GM12891 (cell line): ENCODE measurements at regions not wholly inside any gene's neighbourhood (a gene's known extent, or its start where the extent isn't known, plus 50 kb on each side); places are given as distances from the start of the nearest gene placed in this dataset.

ENCODE experiments used
- DNase-seq: peaks from one replicate; pipeline ENCODE4 v3.0.0; 2011; ENCODE audit warnings: low spot score; ENCODE audit not compliant: insufficient read length
- FAIRE-seq: peaks from 2 replicates; lab custom pipeline; 2011; peaks lifted over from hg19 to GRCh38; lab: Jason Lieb, UNC
- PAX5 ChIP-seq: IDR thresholded peaks from 2 replicates; pipeline ENCODE4 v1.6.1; 2011; ENCODE audit warnings: low read length, moderate library complexity, mild to moderate bottlenecking; ENCODE audit not compliant: insufficient read depth, severe bottlenecking
- POLR2A ChIP-seq: IDR thresholded peaks from 2 replicates; pipeline ENCODE4 v1.6.1; 2011; ENCODE audit warnings: low read depth, low read length, control low read depth
- POLR2AphosphoS5 ChIP-seq: IDR thresholded peaks from 2 replicates; pipeline ENCODE4 v1.6.1; 2011; ENCODE audit warnings: low read depth, low read length, control low read depth
- POU2F2 ChIP-seq: IDR thresholded peaks from 2 replicates; pipeline ENCODE4 v1.6.1; 2011; ENCODE audit warnings: low read depth, mild to moderate bottlenecking, control low read depth, low read length, moderate library complexity
- SPI1 ChIP-seq: IDR thresholded peaks from 2 replicates; pipeline ENCODE4 v1.6.1; 2011; ENCODE audit warnings: low read depth, low read length, control low read depth
- TAF1 ChIP-seq: IDR thresholded peaks from 2 replicates; pipeline ENCODE4 v1.6.1; 2011; ENCODE audit warnings: low read depth, low read length, control low read depth

GRCh38 chr3:113070072-113070640 lies 79.4 kb downstream of the GTPBP8 start:
- FAIRE-seq = no peak
- no peak for DNase-seq
- no peak for TF ChIP-seq TAF1
- no peak for TF ChIP-seq PAX5
- no peak for TF ChIP-seq SPI1
- no peak for TF ChIP-seq POLR2A
- no peak for TF ChIP-seq POLR2AphosphoS5
- no peak for TF ChIP-seq POU2F2

GRCh38 chr3:113070681-113071113 lies 79.9 kb downstream of the GTPBP8 start:
- no peak for FAIRE-seq
- DNase-seq = no peak
- TF ChIP-seq SPI1 = no peak
- no peak for TF ChIP-seq POU2F2
- no peak for TF ChIP-seq POLR2A
- no peak for TF ChIP-seq PAX5
- no peak for TF ChIP-seq TAF1

DNA sequence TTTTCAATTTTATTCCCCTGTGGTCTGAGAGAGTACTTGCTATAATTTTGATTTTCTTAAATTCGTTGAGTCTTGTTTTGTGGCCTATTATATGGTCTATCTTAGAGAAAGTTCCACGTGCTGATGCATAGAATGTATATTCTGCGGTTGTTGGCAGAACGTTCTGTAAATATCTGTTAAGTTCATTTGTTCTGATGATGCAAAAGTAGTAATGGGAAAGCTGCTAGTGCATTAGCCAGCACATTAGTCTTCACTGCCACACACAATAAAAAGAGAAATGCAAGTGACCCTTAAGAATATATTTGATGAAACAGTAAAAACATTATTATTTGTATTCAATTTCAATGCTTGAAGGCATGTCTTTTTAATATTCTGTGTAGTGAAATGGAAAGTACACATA lies 84.8 kb downstream of the GTPBP8 start:
- DNase-seq (no peak), FAIRE-seq (no peak)
- TF ChIP-seq POLR2A = no peak
- no peak for TF ChIP-seq SPI1
- no peak for TF ChIP-seq TAF1

DNA sequence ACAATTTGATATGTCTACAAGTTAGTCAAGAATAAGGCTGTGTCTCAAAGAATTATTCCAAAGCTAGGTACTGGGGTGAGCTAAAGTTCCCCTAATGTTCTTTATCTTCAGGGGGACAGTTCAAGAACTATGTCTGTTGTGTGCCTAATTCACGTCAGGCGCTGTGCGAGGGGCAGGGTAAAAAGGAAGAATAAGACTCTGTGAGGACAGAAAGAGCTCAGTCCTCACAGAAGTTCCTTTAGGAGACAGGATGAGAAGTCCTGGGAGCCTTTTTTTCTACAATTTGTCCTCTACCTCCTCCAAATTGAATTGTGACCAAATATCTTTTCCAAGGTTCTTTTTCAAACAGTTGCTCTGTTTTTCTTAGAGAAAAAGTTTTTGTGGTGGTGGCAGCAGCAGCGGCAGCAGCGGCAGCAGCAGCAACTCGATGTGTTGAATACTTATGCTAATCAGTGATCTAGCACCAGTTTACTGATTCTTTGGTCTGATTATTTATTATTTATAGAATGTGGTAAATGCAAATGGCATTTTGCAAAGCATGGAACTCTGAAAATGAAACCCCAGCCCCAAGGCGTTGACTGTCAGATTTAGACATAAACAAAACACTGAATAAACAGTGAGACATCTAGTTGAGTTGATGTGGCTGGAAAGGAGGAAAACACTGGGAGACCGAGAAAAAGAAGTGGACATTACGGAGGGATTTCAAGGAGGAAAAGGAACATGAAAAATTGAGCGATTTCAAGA lies 88.6 kb downstream of the GTPBP8 start:
- FAIRE-seq (no peak), DNase-seq (no peak)

DNA sequence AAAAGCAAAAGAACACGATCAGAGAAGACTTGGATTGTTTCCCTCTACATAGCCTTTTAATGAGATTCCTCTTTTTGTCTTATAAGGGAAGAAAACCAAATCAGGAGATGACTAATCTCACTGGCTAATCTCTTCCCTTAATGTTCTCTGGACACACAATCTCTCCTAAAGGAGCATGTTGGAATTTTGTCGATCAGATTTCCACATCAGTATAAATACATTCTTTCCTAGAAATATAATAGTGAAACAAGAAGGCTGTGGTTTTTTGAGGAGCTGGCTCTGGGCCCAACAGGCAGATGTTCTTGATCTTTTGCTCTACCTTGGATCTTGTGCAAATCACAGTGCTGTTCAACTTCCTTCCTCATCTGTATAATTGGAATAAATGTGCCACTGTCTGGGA lies 94.0 kb downstream of the GTPBP8 start:
- DNase-seq (no peak), FAIRE-seq (no peak)
- TF ChIP-seq PAX5 (no peak), TAF1 (no peak)

More for the DNA sequence above, 88.6 kb downstream of the GTPBP8 start:
- TF ChIP-seq TAF1 = no peak
- no peak for TF ChIP-seq PAX5
- no peak for TF ChIP-seq SPI1
- TF ChIP-seq POU2F2 = no peak
- TF ChIP-seq POLR2A = no peak
- no peak for TF ChIP-seq POLR2AphosphoS5

DNA sequence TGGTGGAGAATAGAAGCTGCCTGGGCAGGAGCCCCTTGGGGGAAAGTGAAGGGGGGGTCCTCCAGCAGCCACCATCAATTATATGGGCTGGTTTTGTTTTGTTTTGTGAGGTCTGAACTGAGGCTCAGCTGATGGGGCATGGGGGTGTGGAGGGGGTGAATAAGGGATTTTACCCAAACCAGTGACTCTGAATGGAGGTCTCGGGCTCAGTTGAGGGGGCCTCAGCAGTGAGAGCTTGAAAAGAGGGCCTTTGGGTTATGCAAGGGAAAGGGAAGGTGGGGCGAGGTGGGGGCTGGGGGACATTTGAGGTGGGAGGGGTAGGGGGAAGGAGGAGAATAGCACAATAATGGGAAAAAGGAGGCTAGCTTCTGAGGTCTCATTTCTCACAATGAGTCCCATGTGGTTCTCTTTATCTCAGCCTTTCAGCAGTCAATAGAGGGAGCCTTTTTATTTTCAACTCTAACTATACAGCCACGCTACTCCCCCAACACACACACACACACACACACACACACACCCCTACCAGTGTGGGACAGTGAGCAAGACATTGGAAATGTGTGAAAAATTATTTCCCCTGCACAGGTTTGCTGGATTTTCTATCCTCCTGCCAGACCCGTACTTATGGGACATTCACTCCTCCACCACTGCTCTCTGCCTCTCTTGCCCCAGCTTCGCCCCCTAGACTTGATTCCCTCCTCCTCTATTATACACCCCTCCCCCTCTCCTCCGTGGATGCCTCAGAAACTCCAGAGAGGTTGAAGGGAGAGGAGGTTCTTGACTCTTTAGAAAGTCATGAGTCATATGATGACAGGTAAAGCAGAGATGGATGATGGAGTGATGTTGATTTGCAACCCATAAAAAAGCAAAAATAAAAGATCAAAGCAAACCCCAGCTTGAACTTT lies 96.0 kb downstream of the GTPBP8 start:
- FAIRE-seq (no peak), DNase-seq (no peak)
- TF ChIP-seq PAX5 = no peak
- TF ChIP-seq POLR2A = no peak
- no peak for TF ChIP-seq POU2F2
- TF ChIP-seq POLR2AphosphoS5 = no peak
- TF ChIP-seq SPI1 = no peak
- no peak for TF ChIP-seq TAF1

DNA sequence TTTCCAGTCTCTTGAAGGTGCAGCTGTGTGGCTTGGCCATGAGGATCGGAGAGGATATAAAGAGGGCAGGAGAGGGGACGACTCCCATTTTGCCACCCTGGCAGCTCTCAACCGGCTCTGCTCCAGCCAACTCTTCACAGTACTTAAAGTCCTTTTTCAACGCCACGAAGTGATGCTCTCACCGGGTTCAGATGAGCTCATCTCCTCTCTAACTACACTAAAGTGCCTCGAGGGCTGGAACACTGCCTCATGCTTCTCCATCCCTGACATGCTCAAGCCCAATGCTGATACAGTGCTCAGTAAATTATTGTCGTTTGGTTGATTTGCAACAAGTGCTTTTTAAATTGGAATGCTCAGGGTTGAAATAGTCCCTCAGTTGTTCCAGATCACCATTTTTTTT lies 97.8 kb downstream of the GTPBP8 start:
- no peak for DNase-seq
- TF ChIP-seq PAX5 (no peak), POU2F2 (no peak), POLR2AphosphoS5 (no peak), TAF1 (no peak), POLR2A (no peak), SPI1 (no peak)
- FAIRE-seq = no peak

DNA sequence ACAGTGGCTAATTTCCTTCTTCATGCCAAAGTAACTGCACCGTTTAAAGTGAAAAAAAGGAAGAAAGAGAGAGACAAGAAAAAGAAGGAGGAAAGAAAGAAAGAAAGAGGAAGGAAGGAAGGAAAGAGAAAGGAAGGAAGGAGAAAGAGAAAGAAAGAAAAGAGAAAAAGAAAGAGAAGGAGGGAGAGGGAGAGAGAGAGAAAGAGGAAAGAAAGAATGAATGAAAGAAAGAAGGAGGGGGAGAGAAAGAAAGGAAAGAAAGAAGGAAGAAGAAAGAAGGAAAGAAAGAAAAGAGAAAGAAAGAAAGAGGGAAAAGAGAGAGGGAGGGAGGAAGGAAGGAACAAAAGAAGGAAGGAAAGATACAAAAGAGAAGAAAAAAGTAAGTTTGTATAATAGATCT lies 100.6 kb downstream of the GTPBP8 start:
- TF ChIP-seq PAX5 (no peak), POLR2AphosphoS5 (no peak), POU2F2 (no peak), SPI1 (no peak), TAF1 (no peak), POLR2A (no peak)
- no peak for FAIRE-seq

GRCh38 chr3:113092746-113093145 lies 102.0 kb downstream of the GTPBP8 start:
- TF ChIP-seq TAF1 (no peak), POLR2AphosphoS5 (no peak), POU2F2 (no peak), SPI1 (no peak)
- FAIRE-seq (no peak), DNase-seq (no peak)

More for the DNA sequence above, 100.6 kb downstream of the GTPBP8 start:
- DNase-seq = no peak
